ENCODE measurements at regions not wholly inside any gene's neighbourhood (a gene's known extent, or its start where the extent isn't known, plus 50 kb on each side); places are given as distances from the start of the nearest gene placed in this dataset.

GRCh38 chr13:66102864-66103263 is 1127.3 kb downstream of the PCDH9 start:
- H3K4me3 ChIP-seq (ENCODE audit: low read depth, low read length) = no peak overlapping the region
- TF ChIP-seq, protein P1, sequence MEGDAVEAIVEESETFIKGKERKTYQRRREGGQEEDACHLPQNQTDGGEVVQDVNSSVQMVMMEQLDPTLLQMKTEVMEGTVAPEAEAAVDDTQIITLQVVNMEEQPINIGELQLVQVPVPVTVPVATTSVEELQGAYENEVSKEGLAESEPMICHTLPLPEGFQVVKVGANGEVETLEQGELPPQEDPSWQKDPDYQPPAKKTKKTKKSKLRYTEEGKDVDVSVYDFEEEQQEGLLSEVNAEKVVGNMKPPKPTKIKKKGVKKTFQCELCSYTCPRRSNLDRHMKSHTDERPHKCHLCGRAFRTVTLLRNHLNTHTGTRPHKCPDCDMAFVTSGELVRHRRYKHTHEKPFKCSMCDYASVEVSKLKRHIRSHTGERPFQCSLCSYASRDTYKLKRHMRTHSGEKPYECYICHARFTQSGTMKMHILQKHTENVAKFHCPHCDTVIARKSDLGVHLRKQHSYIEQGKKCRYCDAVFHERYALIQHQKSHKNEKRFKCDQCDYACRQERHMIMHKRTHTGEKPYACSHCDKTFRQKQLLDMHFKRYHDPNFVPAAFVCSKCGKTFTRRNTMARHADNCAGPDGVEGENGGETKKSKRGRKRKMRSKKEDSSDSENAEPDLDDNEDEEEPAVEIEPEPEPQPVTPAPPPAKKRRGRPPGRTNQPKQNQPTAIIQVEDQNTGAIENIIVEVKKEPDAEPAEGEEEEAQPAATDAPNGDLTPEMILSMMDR (IDR thresholded peaks at IDR 0.05; ENCODE audit: borderline replicate concordance, insufficient read depth, low read depth, low read length) = no peak

DNA sequence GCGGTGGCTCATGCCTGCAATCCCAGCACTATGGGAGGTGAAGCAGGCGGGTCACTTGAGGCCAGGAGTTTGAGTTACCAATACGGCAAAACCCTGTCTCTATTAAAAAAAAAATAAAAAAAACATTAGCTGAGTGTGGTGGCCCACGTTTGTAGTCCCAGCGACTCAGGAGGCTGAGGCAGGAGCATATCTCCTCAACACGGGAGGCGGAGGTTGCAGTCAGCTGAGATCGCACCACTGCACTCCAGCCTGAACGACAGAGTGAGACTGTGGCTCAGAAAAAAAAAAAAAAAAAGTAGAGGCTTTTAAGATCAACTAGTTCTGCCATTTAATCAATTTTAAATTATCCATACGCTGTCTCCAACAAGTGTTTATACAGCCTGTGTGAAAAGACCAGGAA is 1130.3 kb downstream of the PCDH9 start:
- TF ChIP-seq, protein P1 (IDR thresholded peaks at IDR 0.05; ENCODE audit: borderline replicate concordance, insufficient read depth, low read depth, low read length) = no peak
- no peak overlapping the region for H3K4me3 ChIP-seq (ENCODE audit: low read depth, low read length)

- no peak overlapping the region for H3K4me3 ChIP-seq (ENCODE audit: low read depth, low read length)
- TF ChIP-seq, protein P1 (IDR thresholded peaks at IDR 0.05; ENCODE audit: borderline replicate concordance, insufficient read depth, low read depth, low read length) = no peak
Measured at GRCh38 chr13:66098931-66099628, 1131.1 kb downstream of the PCDH9 start.

DNA sequence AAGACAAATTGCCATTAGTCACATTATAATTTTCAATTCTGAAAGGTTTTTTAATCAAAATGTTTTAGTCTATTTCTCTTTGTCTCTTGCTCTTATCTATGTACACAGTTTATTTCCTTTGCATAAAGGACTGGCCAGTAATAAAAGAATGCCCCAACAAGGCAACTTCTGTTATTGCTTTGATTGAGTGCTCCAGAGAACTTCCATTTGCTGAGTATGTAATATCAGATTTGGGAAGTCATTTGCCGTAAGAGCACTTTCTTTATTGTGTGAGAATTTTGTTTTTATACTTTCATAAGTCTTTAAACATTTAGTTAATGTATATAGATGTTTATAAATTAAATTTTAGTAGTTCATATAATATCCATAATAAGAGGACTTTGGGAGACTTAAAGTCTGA is 1140.4 kb downstream of the PCDH9 start:
- H3K4me3 ChIP-seq (ENCODE audit: low read depth, low read length) = no peak overlapping the region
- TF ChIP-seq, protein P1 (IDR thresholded peaks at IDR 0.05; ENCODE audit: borderline replicate concordance, insufficient read depth, low read depth, low read length) = no peak

DNA sequence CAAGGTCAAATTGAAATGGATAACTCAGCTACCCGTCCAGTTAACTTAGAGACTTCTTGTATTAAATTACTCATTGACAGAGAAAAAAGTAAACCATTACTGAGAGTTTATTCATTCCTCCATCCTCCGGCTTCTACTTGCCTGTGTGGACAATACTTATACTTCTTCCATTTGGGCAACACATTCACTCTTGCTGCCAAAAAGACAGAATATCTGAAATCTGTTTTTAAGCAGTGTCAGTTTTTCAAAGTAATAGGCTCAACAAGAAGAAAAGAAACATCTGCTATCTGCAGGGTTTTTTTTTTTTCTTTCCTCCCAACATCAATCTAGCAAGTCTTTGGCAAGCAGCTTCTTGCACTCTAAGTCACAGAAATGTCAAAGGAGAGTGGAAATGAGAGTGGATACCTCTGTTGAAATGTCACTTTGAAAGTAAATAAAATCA is 1142.8 kb downstream of the PCDH9 start:
- TF ChIP-seq, protein P1 (IDR thresholded peaks at IDR 0.05; ENCODE audit: borderline replicate concordance, insufficient read depth, low read depth, low read length) = no peak
- no peak overlapping the region for H3K4me3 ChIP-seq (ENCODE audit: low read depth, low read length)

DNA sequence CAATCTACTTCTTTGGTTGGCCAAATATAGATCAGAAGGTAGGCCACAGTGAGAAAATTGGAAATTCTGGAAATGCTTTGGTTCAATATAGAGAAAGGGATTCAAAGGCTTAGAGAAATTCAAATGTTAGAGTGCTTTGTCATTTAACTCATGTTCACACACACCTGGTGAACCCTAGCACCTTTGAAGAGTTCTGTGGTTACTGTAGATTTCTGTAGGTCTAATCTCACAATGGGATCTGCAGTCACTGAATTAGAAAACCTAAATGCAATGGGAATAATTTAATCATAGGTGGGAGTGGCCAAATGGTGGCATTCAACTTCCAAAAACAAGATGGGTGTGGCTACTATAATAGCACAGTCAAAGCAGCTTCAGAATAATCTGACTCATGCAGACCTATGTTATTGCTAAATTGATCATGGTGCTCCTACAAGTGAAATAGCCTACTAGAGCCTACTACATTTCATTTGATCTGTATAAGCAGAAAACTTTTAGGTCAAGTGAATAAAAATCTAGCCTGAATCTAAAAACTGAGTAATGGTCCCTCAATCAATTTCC is 1152.9 kb downstream of the PCDH9 start:
- TF ChIP-seq, protein P1 (IDR thresholded peaks at IDR 0.05; ENCODE audit: borderline replicate concordance, insufficient read depth, low read depth, low read length) = no peak

DNA sequence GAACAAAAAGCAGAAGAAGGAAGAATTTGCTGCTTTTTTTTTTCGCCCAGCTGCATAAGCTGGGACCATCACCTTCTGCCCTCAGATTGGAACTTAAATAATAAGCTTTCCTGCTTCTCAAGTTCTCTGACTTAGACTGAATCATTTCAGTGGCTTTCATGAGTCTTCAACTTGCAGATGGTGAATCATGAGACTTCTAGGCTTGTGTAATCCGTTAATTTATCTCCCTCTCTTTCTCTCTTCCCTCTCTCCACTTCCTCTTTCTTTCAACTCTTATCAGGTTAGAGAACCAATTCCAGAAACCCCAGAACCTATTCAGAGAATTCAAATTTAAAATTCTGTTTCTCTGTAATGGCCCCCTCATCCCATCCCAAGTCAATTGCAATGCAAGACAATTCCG is 1153.7 kb downstream of the PCDH9 start:
- no peak overlapping the region for H3K4me3 ChIP-seq (ENCODE audit: low read depth, low read length)
- TF ChIP-seq, protein P1 (IDR thresholded peaks at IDR 0.05; ENCODE audit: borderline replicate concordance, insufficient read depth, low read depth, low read length) = no peak

More for the DNA sequence above, 1152.9 kb downstream of the PCDH9 start:
- H3K4me3 ChIP-seq (ENCODE audit: low read depth, low read length) = no peak overlapping the region
